Mesendoderm (in vitro differentiated cells): ENCODE measurements at regions not wholly inside any gene's neighbourhood (a gene's known extent, or its start where the extent isn't known, plus 50 kb on each side); places are given as distances from the start of the nearest gene placed in this dataset.

Experiments used
- DNase-seq: peaks from one replicate; pipeline ENCODE4 v3.0.0; 2013
- H2AK5ac ChIP-seq: 2 replicates; pipeline ENCODE4 v1.6.1; 2013; ENCODE audit warnings: low read length, inconsistent platforms
- H2BK120ac ChIP-seq: 2 replicates; pipeline ENCODE4 v1.6.1; 2013; ENCODE audit warnings: low read depth, mild to moderate bottlenecking, low read length, moderate library complexity, mixed read lengths
- H2BK15ac ChIP-seq: replicated peaks from 2 replicates; pipeline ENCODE4 v1.6.1; 2013; ENCODE audit warnings: low read depth, mild to moderate bottlenecking, moderate library complexity
- H2BK5ac ChIP-seq: 2 replicates; pipeline ENCODE4 v1.6.1; 2013; ENCODE audit warnings: low read length, inconsistent platforms
- H3K18ac ChIP-seq: 2 replicates; pipeline ENCODE4 v1.6.1; 2013; ENCODE audit warnings: mild to moderate bottlenecking, low read length, mixed read lengths
- H3K23ac ChIP-seq: one replicate; pipeline ENCODE4 v1.6.1; 2013; ENCODE audit warnings: low read length
- H3K27ac ChIP-seq: 2 replicates; pipeline ENCODE4 v1.5.1; 2013; ENCODE audit warnings: low read depth, mild to moderate bottlenecking, inconsistent platforms, low read length, moderate library complexity
- H3K27me3 ChIP-seq: 2 replicates; pipeline ENCODE4 v1.6.1; 2013; ENCODE audit warnings: low read length, control low read depth, mild to moderate bottlenecking, inconsistent platforms; ENCODE audit not compliant: insufficient read depth, poor library complexity
- H3K36me3 ChIP-seq: 2 replicates; pipeline ENCODE4 v1.6.1; 2013; ENCODE audit warnings: low read length, inconsistent platforms; ENCODE audit not compliant: control insufficient read depth, insufficient read depth
- H3K4ac ChIP-seq: one replicate; pipeline ENCODE4 v1.6.1; 2013; ENCODE audit warnings: low read depth, mild to moderate bottlenecking, low read length, moderate library complexity
- H3K4me1 ChIP-seq: 2 replicates; pipeline ENCODE4 v1.6.1; 2013; ENCODE audit warnings: low read depth, low read length, inconsistent platforms; ENCODE audit not compliant: control insufficient read depth
- H3K4me2 ChIP-seq: 2 replicates; pipeline ENCODE4 v1.6.1; 2013; ENCODE audit warnings: low read length
- H3K4me3 ChIP-seq: 2 replicates; pipeline ENCODE4 v1.5.1; 2013; ENCODE audit warnings: mild to moderate bottlenecking, low read length
- H3K56ac ChIP-seq: one replicate; pipeline ENCODE4 v1.6.1; 2013; ENCODE audit warnings: low read length
- H3K79me1 ChIP-seq: 2 replicates; pipeline ENCODE4 v1.6.1; 2013; ENCODE audit warnings: low read length, inconsistent platforms
- H3K79me2 ChIP-seq: 2 replicates; pipeline ENCODE4 v1.6.1; 2013; ENCODE audit warnings: mild to moderate bottlenecking, low read length; ENCODE audit not compliant: control insufficient read depth, insufficient read depth
- H3K9ac ChIP-seq: 2 replicates; pipeline ENCODE4 v1.6.1; 2013; ENCODE audit warnings: low read length, inconsistent platforms
- H4K5ac ChIP-seq: one replicate; pipeline ENCODE4 v1.6.1; 2013; ENCODE audit warnings: low read length
- H4K8ac ChIP-seq: one replicate; pipeline ENCODE4 v1.6.1; 2013; ENCODE audit warnings: low read depth, mild to moderate bottlenecking, control low read depth, low read length, moderate library complexity
- WGBS: extraction: QIAGEN DNeasy Blood & Tissue Kit; methylation state at CpG from one replicate; pipeline ENCODE4 v1.1.7; 2013; ENCODE audit warnings: low lambda C conversion rate, missing lambda C conversion rate; ENCODE audit not compliant: insufficient coverage; ENCODE audit errors: extremely low coverage; 5-methylcytosine and 5-hydroxymethylcytosine counted together

DNA sequence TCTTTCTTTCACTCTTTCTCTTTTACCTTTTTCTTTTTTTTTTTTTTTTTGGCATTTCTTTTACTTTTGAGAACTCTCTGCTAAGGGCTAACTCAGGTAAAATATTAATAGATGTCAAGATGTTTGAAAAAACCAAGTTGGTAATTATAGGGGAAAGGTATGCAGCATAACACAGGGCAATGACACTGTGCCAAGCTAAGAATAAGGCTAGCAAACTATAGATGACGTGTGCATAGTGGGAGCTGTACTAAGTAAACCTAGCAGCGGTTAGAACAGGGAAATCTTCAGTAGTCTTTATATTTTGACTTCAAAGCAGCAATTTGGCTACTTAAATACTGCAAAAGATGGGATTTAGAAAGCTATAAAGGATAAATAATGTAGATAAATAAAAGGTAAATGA is 415.4 kb upstream of the RGPD4 start:
- H3K18ac ChIP-seq = no peak overlapping the region

GRCh38 chr2:107412209-107412904 is 414.3 kb upstream of the RGPD4 start:
- Histone ChIP-seq H2BK5ac (no peak overlapping the region), H2BK15ac (no peak overlapping the region), H3K4me2 (no peak overlapping the region), H4K5ac (no peak overlapping the region), H3K79me1 (no peaks in the 10 kb centered on the region), H3K18ac (no peak overlapping the region), H3K9ac (no peak overlapping the region), H3K27ac (no peak overlapping the region), H3K36me3 (no peaks in the 10 kb centered on the region), H2AK5ac (no peak overlapping the region), H3K79me2 (no peaks in the 10 kb centered on the region), H3K4ac (no peak overlapping the region), H3K4me3 (no peak overlapping the region), H2BK120ac (no peak overlapping the region), H3K56ac (no peak overlapping the region), H3K4me1 (no peaks in the 10 kb centered on the region), H3K27me3 (no peaks in the 10 kb centered on the region), H4K8ac (no peak overlapping the region), H3K23ac (no peak overlapping the region)
- DNase-seq = no peak
- WGBS = no CpG with 5 or more reads among the region's 6 CpGs

More for the DNA sequence above, 415.4 kb upstream of the RGPD4 start:
- H2BK120ac ChIP-seq = no peak overlapping the region
- no peak overlapping the region for H2AK5ac ChIP-seq
- H3K79me1 ChIP-seq = no peaks in the 10 kb centered on the region
- no CpG with 5 or more reads among the region's 2 CpGs for WGBS
- H3K4me1 ChIP-seq = no peaks in the 10 kb centered on the region
- H3K9ac ChIP-seq = no peak overlapping the region
- no peak overlapping the region for H2BK5ac ChIP-seq
- H3K27ac ChIP-seq = no peak overlapping the region
- H3K4me2 ChIP-seq = no peak overlapping the region
- H2BK15ac ChIP-seq = no peak overlapping the region
- H3K23ac ChIP-seq = no peak overlapping the region
- H4K8ac ChIP-seq = no peak overlapping the region
- no peak for DNase-seq
- no peaks in the 10 kb centered on the region for H3K79me2 ChIP-seq
- H3K27me3 ChIP-seq = no peaks in the 10 kb centered on the region
- H4K5ac ChIP-seq = no peak overlapping the region
- H3K36me3 ChIP-seq = no peaks in the 10 kb centered on the region
- H3K4ac ChIP-seq = no peak overlapping the region
- H3K4me3 ChIP-seq = no peak overlapping the region
- no peak overlapping the region for H3K56ac ChIP-seq

- Histone ChIP-seq H3K79me1 (no peaks in the 10 kb centered on the region), H2BK5ac (no peak overlapping the region), H3K23ac (no peak overlapping the region), H4K8ac (no peak overlapping the region), H3K4me1 (no peaks in the 10 kb centered on the region), H3K27me3 (no peaks in the 10 kb centered on the region), H3K9ac (no peak overlapping the region), H3K56ac (no peak overlapping the region), H3K18ac (no peak overlapping the region), H3K79me2 (no peaks in the 10 kb centered on the region), H3K36me3 (no peaks in the 10 kb centered on the region), H3K4ac (no peak overlapping the region), H3K27ac (no peak overlapping the region), H2BK15ac (no peak overlapping the region), H2AK5ac (no peak overlapping the region), H4K5ac (no peak overlapping the region), H2BK120ac (no peak overlapping the region), H3K4me3 (no peak overlapping the region), H3K4me2 (no peak overlapping the region)
- WGBS = no CpG with 5 or more reads among the region's 2 CpGs
- DNase-seq = no peak
Measured at GRCh38 chr2:107412981-107413380, 413.7 kb upstream of the RGPD4 start.

DNA sequence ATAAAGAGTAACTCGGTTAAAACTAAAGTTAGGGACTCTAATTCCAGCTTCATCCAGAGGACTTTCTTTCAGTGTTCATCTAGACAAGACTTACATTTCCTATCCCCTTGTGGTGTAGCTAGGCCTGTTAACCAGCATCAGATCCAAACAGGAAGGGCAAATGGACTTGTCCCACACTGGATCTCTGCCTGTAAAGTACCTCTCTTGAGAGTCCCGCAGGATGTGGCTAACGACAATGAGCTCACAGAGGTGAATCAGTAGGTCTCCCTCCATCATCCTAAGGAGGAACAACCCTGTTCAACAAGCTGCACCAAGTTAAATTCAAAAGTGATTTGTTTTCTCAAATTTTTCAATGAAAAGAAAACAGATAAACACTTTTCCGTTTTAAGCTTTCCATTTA is 412.3 kb upstream of the RGPD4 start:
- H3K56ac ChIP-seq = no peak overlapping the region
- H2BK15ac ChIP-seq = no peak overlapping the region
- H3K27ac ChIP-seq = no peak overlapping the region
- no peak overlapping the region for H3K18ac ChIP-seq
- H2BK120ac ChIP-seq = no peak overlapping the region
- no peak overlapping the region for H3K23ac ChIP-seq
- no CpG with 5 or more reads among the region's 4 CpGs for WGBS
- H4K8ac ChIP-seq = no peak overlapping the region
- H3K9ac ChIP-seq = no peak overlapping the region
- no peak overlapping the region for H3K4me3 ChIP-seq
- H2AK5ac ChIP-seq = no peak overlapping the region
- H3K79me2 ChIP-seq = no peaks in the 10 kb centered on the region
- no peaks in the 10 kb centered on the region for H3K4me1 ChIP-seq
- no peak overlapping the region for H2BK5ac ChIP-seq
- no peaks in the 10 kb centered on the region for H3K27me3 ChIP-seq
- no peak overlapping the region for H4K5ac ChIP-seq
- no peak overlapping the region for H3K4ac ChIP-seq
- H3K79me1 ChIP-seq = no peaks in the 10 kb centered on the region
- DNase-seq = peak; percentile 3
- H3K4me2 ChIP-seq = no peak overlapping the region
- H3K36me3 ChIP-seq = no peaks in the 10 kb centered on the region

DNA sequence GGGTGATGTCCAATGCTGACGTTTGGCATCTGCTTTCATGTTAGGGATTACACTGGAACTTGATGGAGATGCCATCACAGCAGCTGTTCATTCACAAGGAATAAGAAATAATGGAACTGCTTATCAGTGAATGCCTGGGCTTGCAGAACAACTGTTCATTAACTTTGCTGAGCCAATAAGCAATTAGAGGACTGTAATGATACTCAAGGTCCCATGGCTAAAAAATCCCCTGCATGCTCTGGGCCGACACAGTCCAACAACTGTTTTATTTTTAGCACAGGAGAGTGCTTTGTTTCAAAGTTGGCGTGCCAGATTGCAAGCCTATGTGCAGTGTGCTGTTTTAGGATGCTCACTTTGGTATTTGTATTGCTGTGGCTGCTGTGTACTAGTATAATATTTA is 408.0 kb upstream of the RGPD4 start:
- no CpG with 5 or more reads among the region's 3 CpGs for WGBS

DNA sequence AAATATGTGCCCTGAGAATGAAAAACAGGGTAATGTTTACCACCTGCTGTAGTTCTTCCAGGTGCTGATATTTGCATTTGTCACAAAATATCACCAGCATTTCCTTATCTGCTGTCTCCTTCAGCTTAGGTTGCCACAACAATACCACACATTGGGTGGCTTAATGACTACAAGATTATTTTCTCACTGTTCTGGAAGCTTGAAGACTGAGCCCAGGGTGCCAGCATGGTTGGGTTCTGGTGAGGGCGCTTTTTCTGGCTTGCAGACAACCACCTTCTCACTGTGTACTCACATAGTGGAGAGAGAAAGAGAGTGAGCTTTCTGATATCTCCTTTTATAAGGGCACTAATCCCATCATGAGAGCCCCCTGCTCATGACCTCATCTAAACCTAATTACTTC is 407.5 kb upstream of the RGPD4 start:
- H4K8ac ChIP-seq = no peak overlapping the region
- H3K4me3 ChIP-seq = no peak overlapping the region
- no CpG with 5 or more reads among the region's 1 CpG for WGBS
- no peak overlapping the region for H3K56ac ChIP-seq
- no peak overlapping the region for H4K5ac ChIP-seq
- H3K18ac ChIP-seq = no peak overlapping the region
- H3K36me3 ChIP-seq = no peaks in the 10 kb centered on the region
- H3K27me3 ChIP-seq = no peaks in the 10 kb centered on the region
- H2BK5ac ChIP-seq = no peak overlapping the region
- no peak overlapping the region for H2BK15ac ChIP-seq
- no peak overlapping the region for H3K4ac ChIP-seq
- H3K79me1 ChIP-seq = no peaks in the 10 kb centered on the region
- no peak overlapping the region for H3K27ac ChIP-seq
- no peaks in the 10 kb centered on the region for H3K79me2 ChIP-seq
- peak; percentile 43 for DNase-seq
- no peak overlapping the region for H3K4me2 ChIP-seq
- H3K9ac ChIP-seq = no peak overlapping the region
- no peak overlapping the region for H3K23ac ChIP-seq
- no peaks in the 10 kb centered on the region for H3K4me1 ChIP-seq
- no peak overlapping the region for H2BK120ac ChIP-seq
- H2AK5ac ChIP-seq = no peak overlapping the region

More for the DNA sequence above, 408.0 kb upstream of the RGPD4 start:
- Histone ChIP-seq H2BK120ac (no peak overlapping the region), H3K18ac (no peak overlapping the region), H2BK5ac (no peak overlapping the region), H3K27ac (no peak overlapping the region), H3K79me2 (no peaks in the 10 kb centered on the region), H3K27me3 (no peaks in the 10 kb centered on the region), H3K4ac (no peak overlapping the region), H3K23ac (no peak overlapping the region), H3K9ac (no peak overlapping the region), H4K5ac (no peak overlapping the region), H2AK5ac (no peak overlapping the region), H3K4me1 (no peaks in the 10 kb centered on the region), H3K4me3 (no peak overlapping the region), H3K79me1 (no peaks in the 10 kb centered on the region), H4K8ac (no peak overlapping the region), H3K36me3 (no peaks in the 10 kb centered on the region), H2BK15ac (no peak overlapping the region), H3K4me2 (no peak overlapping the region), H3K56ac (no peak overlapping the region)
- no peak for DNase-seq
